Fibroblast of the aortic adventitia (primary cell): ENCODE measurements at regions not wholly inside any gene's neighbourhood (a gene's known extent, or its start where the extent isn't known, plus 50 kb on each side); places are given as distances from the start of the nearest gene placed in this dataset.

ENCODE experiments used
- DNase-seq: peaks from one replicate; pipeline ENCODE4 v3.0.0-alpha.2; 2010; ENCODE audit warnings: low read depth
- H3K4me3 ChIP-seq: 2 replicates; pipeline ENCODE4 v1.5.1; 2011; ENCODE audit warnings: low read depth, mild to moderate bottlenecking, control low read depth, low read length, moderate library complexity
- TF ChIP-seq, protein P1 (sequence below): IDR thresholded peaks from 2 replicates; pipeline ENCODE4 v1.5.1; 2011; ENCODE audit warnings: mild to moderate bottlenecking, low read length, control low read depth, inconsistent platforms; ENCODE audit not compliant: insufficient read depth

DNA sequence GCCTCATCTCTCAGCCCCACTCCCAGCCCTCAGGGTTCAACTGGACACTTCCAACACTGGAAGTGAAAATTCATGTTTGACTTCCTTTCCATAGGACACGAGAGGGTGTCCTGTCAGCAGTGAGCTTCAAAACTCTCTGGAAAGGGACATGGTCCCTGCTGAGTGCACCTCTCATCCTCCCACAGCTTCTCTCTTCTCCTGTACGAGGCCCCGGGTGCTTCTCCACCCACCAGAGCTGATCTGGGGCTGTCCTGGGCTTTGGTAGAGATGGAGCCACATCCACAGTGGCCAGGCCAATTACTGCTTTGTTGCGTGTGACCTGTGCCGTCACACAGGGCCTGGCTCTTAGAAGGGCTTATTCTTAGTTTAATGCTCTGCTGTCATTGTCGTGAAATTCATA lies 182.3 kb downstream of the RRAGC start:
- DNase-seq = no peak
- TF ChIP-seq, protein P1, sequence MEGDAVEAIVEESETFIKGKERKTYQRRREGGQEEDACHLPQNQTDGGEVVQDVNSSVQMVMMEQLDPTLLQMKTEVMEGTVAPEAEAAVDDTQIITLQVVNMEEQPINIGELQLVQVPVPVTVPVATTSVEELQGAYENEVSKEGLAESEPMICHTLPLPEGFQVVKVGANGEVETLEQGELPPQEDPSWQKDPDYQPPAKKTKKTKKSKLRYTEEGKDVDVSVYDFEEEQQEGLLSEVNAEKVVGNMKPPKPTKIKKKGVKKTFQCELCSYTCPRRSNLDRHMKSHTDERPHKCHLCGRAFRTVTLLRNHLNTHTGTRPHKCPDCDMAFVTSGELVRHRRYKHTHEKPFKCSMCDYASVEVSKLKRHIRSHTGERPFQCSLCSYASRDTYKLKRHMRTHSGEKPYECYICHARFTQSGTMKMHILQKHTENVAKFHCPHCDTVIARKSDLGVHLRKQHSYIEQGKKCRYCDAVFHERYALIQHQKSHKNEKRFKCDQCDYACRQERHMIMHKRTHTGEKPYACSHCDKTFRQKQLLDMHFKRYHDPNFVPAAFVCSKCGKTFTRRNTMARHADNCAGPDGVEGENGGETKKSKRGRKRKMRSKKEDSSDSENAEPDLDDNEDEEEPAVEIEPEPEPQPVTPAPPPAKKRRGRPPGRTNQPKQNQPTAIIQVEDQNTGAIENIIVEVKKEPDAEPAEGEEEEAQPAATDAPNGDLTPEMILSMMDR = no peak
- no peak overlapping the region for H3K4me3 ChIP-seq

- DNase-seq = no peak
- TF ChIP-seq, protein P1 = no peak
- no peak overlapping the region for H3K4me3 ChIP-seq
These were observed 186.9 kb downstream of the RRAGC start for GRCh38 chr1:38672692-38673091.

DNA sequence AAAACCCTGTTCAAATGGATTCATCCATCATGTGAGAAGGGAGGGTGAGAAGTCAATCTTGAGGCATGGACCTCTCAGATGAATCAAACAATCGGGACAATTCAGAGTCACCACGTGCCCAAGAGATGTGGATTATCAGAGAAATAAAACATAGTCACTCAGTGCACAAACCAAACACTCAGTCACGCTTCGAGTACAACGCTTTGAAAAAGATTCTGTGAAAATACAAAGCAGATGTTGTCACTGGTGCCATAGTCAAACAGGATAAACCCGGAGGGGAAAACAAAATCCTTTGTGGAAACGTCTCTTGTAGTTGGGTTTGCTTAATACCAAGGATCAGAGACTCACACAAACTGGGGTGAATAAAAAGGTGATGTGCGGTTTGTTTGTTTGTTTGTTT lies 188.4 kb downstream of the RRAGC start:
- no peak for DNase-seq
- TF ChIP-seq, protein P1 = no peak
- H3K4me3 ChIP-seq = no peak overlapping the region

DNA sequence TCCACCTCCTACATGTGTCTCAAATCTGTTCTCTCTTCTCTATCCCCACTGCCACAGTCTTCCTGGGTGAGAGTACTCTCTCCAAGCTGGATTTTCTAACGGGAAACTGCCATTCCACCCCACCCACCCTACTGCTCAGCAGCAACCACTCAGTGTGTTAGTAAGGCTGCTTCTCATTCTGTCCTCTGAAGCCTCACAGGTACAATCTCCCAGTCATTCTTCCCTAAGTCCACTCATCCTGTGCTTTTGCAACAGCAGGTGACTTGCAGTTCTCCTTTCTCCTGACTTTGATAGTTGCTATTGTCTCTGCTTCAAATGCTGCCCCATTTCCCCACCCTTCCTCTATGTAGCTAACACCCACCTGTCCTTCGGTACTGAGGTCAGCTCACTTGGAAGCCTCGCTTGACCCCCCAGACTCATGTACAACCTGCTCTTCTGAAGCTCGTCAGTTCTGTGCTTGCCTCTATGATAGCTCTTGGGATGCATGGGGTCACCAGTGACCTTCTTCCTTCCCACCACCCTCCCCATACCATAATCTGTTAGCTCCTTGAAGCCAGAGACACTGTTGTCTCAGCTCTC lies 188.9 kb downstream of the RRAGC start:
- DNase-seq = no peak
- H3K4me3 ChIP-seq = no peak overlapping the region
- TF ChIP-seq, protein P1 = no peak

- no peak overlapping the region for H3K4me3 ChIP-seq
- DNase-seq = no peak
- TF ChIP-seq, protein P1 = no peak
These were observed 191.9 kb downstream of the RRAGC start for GRCh38 chr1:38667626-38668025.

- TF ChIP-seq, protein P1 = no peak
- DNase-seq = no peak
- H3K4me3 ChIP-seq = no peak overlapping the region
These were observed 197.4 kb downstream of the RRAGC start for GRCh38 chr1:38662126-38662525.

DNA sequence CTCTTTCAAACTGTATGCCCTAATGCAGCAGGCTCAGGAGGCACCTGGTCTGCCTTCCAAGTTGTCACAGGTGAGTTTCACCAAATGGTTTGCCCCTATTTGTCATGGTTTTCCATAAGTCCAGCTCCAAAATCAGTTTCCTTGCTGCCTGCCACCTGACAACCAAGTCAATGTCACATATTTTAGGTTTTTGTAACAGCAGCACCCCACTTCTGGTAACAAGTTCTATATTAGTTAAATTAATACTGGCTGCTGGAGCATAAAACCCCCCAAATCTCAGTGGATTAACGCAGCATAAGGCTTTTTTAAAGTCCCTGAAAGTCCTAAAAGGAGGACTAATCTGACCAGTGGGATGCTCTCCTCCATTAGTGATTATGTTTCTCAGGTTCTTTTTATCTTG lies 200.7 kb downstream of the RRAGC start:
- DNase-seq = no peak
- H3K4me3 ChIP-seq = no peak overlapping the region
- TF ChIP-seq, protein P1 = no peak
